Keratinocyte (primary cell): ENCODE measurements at regions not wholly inside any gene's neighbourhood (a gene's known extent, or its start where the extent isn't known, plus 50 kb on each side); places are given as distances from the start of the nearest gene placed in this dataset.
"Not testable (repeated sequence)": the region's sequence is repeated elsewhere in the genome, so short reads cannot be mapped to it uniquely, and the experiment has no call there.

Source experiments
- EZH2 ChIP-seq: IDR thresholded peaks from one replicate; pipeline ENCODE4 v1.6.1; 2012; ENCODE audit warnings: inconsistent platforms, mild to moderate bottlenecking, low read length, moderate library complexity
- TF ChIP-seq, protein P1 (sequence below), 3 experiments: IDR thresholded peaks in 1 of 3; conservative IDR thresholded peaks in 1 of 3; optimal IDR thresholded peaks in 1 of 3; 2 replicates in 2 of 3; 3 replicates in 1 of 3; pipeline versions ENCODE3 to v1.5.1; 2011; ENCODE audit warnings: low read length in 3 of 3, mild to moderate bottlenecking in 3 of 3, moderate library complexity in 2 of 3, control low read depth in 1 of 3, inconsistent platforms in 1 of 3; ENCODE audit not compliant: insufficient read depth in 2 of 3; ENCODE audit errors: extremely low read depth in 1 of 3

DNA sequence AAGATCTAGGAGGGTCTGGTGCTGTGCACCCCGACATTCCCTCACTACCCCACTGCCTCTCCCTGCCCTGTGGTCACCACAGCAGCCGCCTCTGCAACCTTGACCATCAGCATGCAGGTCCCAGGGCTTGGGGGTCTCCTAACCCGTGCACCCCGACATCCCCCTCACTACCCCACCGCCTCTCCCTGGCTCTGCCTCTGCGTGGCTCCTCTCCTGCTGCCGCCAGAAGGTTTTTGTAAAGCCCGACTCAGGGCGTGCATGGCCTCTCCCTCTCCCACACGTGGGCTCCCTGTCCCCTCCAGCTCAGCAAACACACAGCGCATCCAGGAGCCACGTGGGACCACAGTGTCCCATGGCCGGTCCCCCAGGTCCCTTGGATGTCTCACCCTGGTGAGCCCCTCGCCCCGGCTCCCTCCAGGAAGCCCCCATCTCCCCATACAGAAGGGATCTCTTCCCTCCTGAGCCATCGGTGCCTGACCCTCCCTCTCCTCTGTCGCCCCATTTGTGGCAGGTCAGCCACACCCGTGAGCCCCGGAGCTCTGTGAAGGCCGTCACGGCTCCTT is 112.5 kb upstream of the LPCAT1 start:
- TF ChIP-seq, protein P1, sequence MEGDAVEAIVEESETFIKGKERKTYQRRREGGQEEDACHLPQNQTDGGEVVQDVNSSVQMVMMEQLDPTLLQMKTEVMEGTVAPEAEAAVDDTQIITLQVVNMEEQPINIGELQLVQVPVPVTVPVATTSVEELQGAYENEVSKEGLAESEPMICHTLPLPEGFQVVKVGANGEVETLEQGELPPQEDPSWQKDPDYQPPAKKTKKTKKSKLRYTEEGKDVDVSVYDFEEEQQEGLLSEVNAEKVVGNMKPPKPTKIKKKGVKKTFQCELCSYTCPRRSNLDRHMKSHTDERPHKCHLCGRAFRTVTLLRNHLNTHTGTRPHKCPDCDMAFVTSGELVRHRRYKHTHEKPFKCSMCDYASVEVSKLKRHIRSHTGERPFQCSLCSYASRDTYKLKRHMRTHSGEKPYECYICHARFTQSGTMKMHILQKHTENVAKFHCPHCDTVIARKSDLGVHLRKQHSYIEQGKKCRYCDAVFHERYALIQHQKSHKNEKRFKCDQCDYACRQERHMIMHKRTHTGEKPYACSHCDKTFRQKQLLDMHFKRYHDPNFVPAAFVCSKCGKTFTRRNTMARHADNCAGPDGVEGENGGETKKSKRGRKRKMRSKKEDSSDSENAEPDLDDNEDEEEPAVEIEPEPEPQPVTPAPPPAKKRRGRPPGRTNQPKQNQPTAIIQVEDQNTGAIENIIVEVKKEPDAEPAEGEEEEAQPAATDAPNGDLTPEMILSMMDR (optimal IDR thresholded peaks at IDR 0.05 in 1 of 3, IDR thresholded peaks at IDR 0.05 in 1 of 3, conservative IDR thresholded peaks at IDR 0.05 in 1 of 3; ENCODE audit: extremely low read depth in 1 of 3, insufficient read depth in 2 of 3, low read length in 3 of 3) = not testable (repeated sequence)
- not testable (repeated sequence) for TF ChIP-seq EZH2
